GM23338 (cell line): ENCODE measurements at regions not wholly inside any gene's neighbourhood (a gene's known extent, or its start where the extent isn't known, plus 50 kb on each side); places are given as distances from the start of the nearest gene placed in this dataset.

Source experiments
- ATAC-seq: fragments of 200-7000 bp; cut with Tn5 transposase; 3 replicates; pipeline ENCODE4 v1.9.1; 2020
- DNase-seq: peaks from one replicate; pipeline ENCODE4 v3.0.0-alpha.2; 2015; ENCODE audit warnings: low spot score
- H2AFZ ChIP-seq: fragments of 200-600 bp; sonication (generic); 2 replicates; pipeline ENCODE4 v1.8.0; 2016; ENCODE audit warnings: antibody characterized with exemption, mild to moderate bottlenecking, moderate library complexity
- H3F3A ChIP-seq: fragments of 200-600 bp; sonication (generic); replicated peaks from 2 replicates; pipeline ENCODE4 v1.8.0; 2017; ENCODE audit warnings: antibody characterized with exemption, mixed run types, low read depth
- H3K27ac ChIP-seq: fragments of 200-600 bp; sonication (generic); 2 replicates; pipeline ENCODE4 v1.6.1; 2016; ENCODE audit warnings: low read depth
- H3K27me3 ChIP-seq: fragments of 200-600 bp; sonication (generic); 2 replicates; pipeline ENCODE4 v1.8.0; 2016; ENCODE audit warnings: mild to moderate bottlenecking, mixed run types, moderate library complexity; ENCODE audit not compliant: insufficient read depth
- H3K36me3 ChIP-seq: fragments of 200-600 bp; sonication (generic); 2 replicates; pipeline ENCODE4 v1.8.0; 2016; ENCODE audit warnings: mild to moderate bottlenecking; ENCODE audit not compliant: insufficient read depth
- H3K4me1 ChIP-seq: fragments of 200-600 bp; sonication (generic); 2 replicates; pipeline ENCODE4 v1.8.0; 2016; ENCODE audit warnings: mild to moderate bottlenecking, moderate library complexity; ENCODE audit not compliant: insufficient read depth
- H3K4me2 ChIP-seq: fragments of 200-600 bp; sonication (generic); 2 replicates; pipeline ENCODE4 v1.7.1; 2017; ENCODE audit warnings: mixed run types
- H3K4me3 ChIP-seq: fragments of 200-600 bp; sonication (generic); 2 replicates; pipeline ENCODE4 v1.6.1; 2016; ENCODE audit warnings: mixed run types
- H3K79me2 ChIP-seq: fragments of 200-600 bp; sonication (generic); replicated peaks from 2 replicates; pipeline ENCODE4 v1.8.0; 2017; ENCODE audit warnings: mild to moderate bottlenecking; ENCODE audit not compliant: insufficient read depth
- H3K9me2 ChIP-seq: fragments of 200-600 bp; sonication (generic); 2 replicates; pipeline ENCODE4 v1.8.0; 2017; ENCODE audit not compliant: insufficient read depth
- H4K20me1 ChIP-seq: fragments of 200-600 bp; sonication (generic); replicated peaks from 2 replicates; pipeline ENCODE4 v1.8.0; 2017; ENCODE audit warnings: mild to moderate bottlenecking; ENCODE audit not compliant: insufficient read depth
- H3K27ac Mint-ChIP-seq: 2 replicates; pipeline ENCODE4 v1.8.0; 2020; ENCODE audit warnings: inconsistent platforms, mild to moderate bottlenecking, moderate library complexity, mixed read lengths
- H3K27me3 Mint-ChIP-seq: 3 replicates; pipeline ENCODE4 v1.8.0; 2022; ENCODE audit warnings: low read depth, mild to moderate bottlenecking, moderate library complexity, mixed read lengths, inconsistent platforms; ENCODE audit not compliant: insufficient read depth, poor library complexity
- H3K36me3 Mint-ChIP-seq: 3 replicates; pipeline ENCODE4 v1.8.0; 2021; ENCODE audit warnings: low read depth, mild to moderate bottlenecking, inconsistent platforms, moderate library complexity, mixed read lengths
- H3K4me1 Mint-ChIP-seq: 3 replicates; pipeline ENCODE4 v1.8.0; 2020; ENCODE audit warnings: mild to moderate bottlenecking, inconsistent platforms, mixed read lengths
- H3K4me3 Mint-ChIP-seq: 3 replicates; pipeline ENCODE4 v1.8.0; 2021; ENCODE audit warnings: moderate library complexity, mild to moderate bottlenecking, inconsistent platforms, mixed read lengths
- H3K9me3 Mint-ChIP-seq: 3 replicates; pipeline ENCODE4 v1.8.0; 2020; ENCODE audit warnings: moderate library complexity, mild to moderate bottlenecking, inconsistent platforms, mixed read lengths
- CTCF ChIP-seq, 2 experiments: fragments of 200-600 bp in 1 of 2; sonication (generic) in 1 of 2; conservative IDR thresholded peaks; 2 replicates each; pipeline versions ENCODE4 v1.5.1 to v1.6.1; 2016 to 2017; ENCODE audit warnings: antibody characterized with exemption in 2 of 2, low read depth in 2 of 2, mild to moderate bottlenecking in 2 of 2, moderate library complexity in 1 of 2
- ETS1 ChIP-seq: IDR thresholded peaks from 2 replicates; pipeline ENCODE4 v1.6.1; 2016; ENCODE audit warnings: antibody characterized with exemption
- NANOG ChIP-seq: IDR thresholded peaks from 2 replicates; pipeline ENCODE4 v1.6.1; 2016; ENCODE audit warnings: antibody characterized with exemption, borderline replicate concordance
- ZNF331 ChIP-seq: fragments of 250-450 bp; sonication (Bioruptor Pico); IDR thresholded peaks from 2 replicates; pipeline ENCODE4 v1.5.0; 2020; ENCODE audit warnings: low read depth, mild to moderate bottlenecking, moderate library complexity

- H3K4me3 ChIP-seq, result no peak overlapping the region
- H3K4me1 ChIP-seq, result peaks cover 9% of the 10 kb centered on the region
- Mint-ChIP-seq H3K9me3 (no peaks in the 10 kb centered on the region), H3K27me3 (no peaks in the 10 kb centered on the region), H3K4me1 (peaks cover 17% of the 10 kb centered on the region), H3K36me3 (no peaks in the 10 kb centered on the region; the same call in 2 of the 3 replicates), H3K4me3 (no peak overlapping the region), H3K27ac (no peak overlapping the region)
- no peaks in the 10 kb centered on the region for H3K27me3 ChIP-seq
- ATAC-seq, result no peak
- H3K79me2 ChIP-seq, result no peaks in the 10 kb centered on the region
- no peak overlapping the region for H3K27ac ChIP-seq
- no peak overlapping the region for H2AFZ ChIP-seq
- peak; percentile 60 to 73 for TF ChIP-seq CTCF (conservative IDR thresholded peaks at IDR 0.05; ENCODE audit: low read depth in 2 of 2)
- no peak for TF ChIP-seq ZNF331 (CRISPR knock-in tag)
- no peak for TF ChIP-seq NANOG
- H4K20me1 ChIP-seq, result no peaks in the 10 kb centered on the region
- peak; percentile 48 for DNase-seq
- 0 out of 2 replicates have a peak, but pooled peaks cover under 1% of the 10 kb centered on the region for H3K9me2 ChIP-seq
- no peaks in the 10 kb centered on the region for H3K36me3 ChIP-seq
- H3F3A ChIP-seq, result no peaks in the 10 kb centered on the region
- H3K4me2 ChIP-seq, result no peak overlapping the region
These were observed 1330.4 kb upstream of the WWC1 start for GRCh38 chr5:166961028-166961427.

- Histone ChIP-seq H3K27ac (no peak overlapping the region), H3K27me3 (no peaks in the 10 kb centered on the region), H3K4me3 (no peak overlapping the region), H3K9me2 (0 out of 2 replicates have a peak, but pooled peaks cover 5% of the 10 kb centered on the region), H3K36me3 (no peaks in the 10 kb centered on the region), H3K4me1 (peaks cover 9% of the 10 kb centered on the region), H4K20me1 (no peaks in the 10 kb centered on the region), H3K79me2 (no peaks in the 10 kb centered on the region), H2AFZ (peak overlapping the region; percentile 43; the same call in 1 of the 2 replicates), H3K4me2 (peak overlapping the region; percentile 66), H3F3A (no peaks in the 10 kb centered on the region)
- TF ChIP-seq ETS1 (no peak), CTCF (conservative IDR thresholded peaks at IDR 0.05; ENCODE audit: low read depth in 2 of 2) (no peak)
- no peaks in the 10 kb centered on the region for H3K27me3 Mint-ChIP-seq
- no peak overlapping the region for H3K27ac Mint-ChIP-seq
- ATAC-seq, result no peak
- H3K4me1 Mint-ChIP-seq, result peaks cover 17% of the 10 kb centered on the region
- no peak overlapping the region for H3K4me3 Mint-ChIP-seq
- H3K36me3 Mint-ChIP-seq, result no peaks in the 10 kb centered on the region; the same call in 2 of the 3 replicates
- no peak for DNase-seq
- no peaks in the 10 kb centered on the region for H3K9me3 Mint-ChIP-seq
These were observed 1329.5 kb upstream of the WWC1 start for GRCh38 chr5:166961913-166962312.
